Fibroblast of mammary gland (primary cell): ENCODE measurements at regions not wholly inside any gene's neighbourhood (a gene's known extent, or its start where the extent isn't known, plus 50 kb on each side); places are given as distances from the start of the nearest gene placed in this dataset.

ENCODE experiments used
- DNase-seq: peaks from one replicate; pipeline ENCODE4 v3.0.0-alpha.2; 2010; ENCODE audit warnings: low read depth
- H3K4me3 ChIP-seq: 2 replicates; pipeline ENCODE4 v1.5.1; 2011; ENCODE audit warnings: low read depth, mild to moderate bottlenecking, low read length, moderate library complexity; ENCODE audit not compliant: control insufficient read depth
- CTCF ChIP-seq: conservative IDR thresholded peaks from 2 replicates; pipeline ENCODE4 v1.5.1; 2011; ENCODE audit warnings: low read depth, low read length, inconsistent platforms; ENCODE audit not compliant: control insufficient read depth, insufficient read depth

DNA sequence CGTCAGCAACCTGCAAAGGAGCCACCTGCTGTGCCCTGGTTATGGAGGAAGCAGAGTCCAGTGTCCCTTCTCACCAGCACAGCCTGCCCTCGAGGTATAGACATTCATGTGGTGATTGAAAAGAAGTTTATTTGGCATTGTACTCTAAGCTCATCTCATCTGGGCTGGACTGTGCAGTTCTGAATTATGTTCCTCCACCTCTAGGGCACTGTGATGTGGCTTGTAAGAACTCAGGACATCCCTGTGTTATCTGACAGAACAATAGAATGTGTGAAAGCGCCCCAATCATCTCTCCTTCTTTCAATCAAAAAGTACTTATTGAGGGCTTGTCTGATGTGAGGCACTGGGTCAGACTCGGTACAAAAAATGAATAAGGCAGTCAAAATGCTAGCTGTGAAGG lies 140.1 kb downstream of the DHRS2 start:
- no peak for TF ChIP-seq CTCF
- no peak for DNase-seq
- H3K4me3 ChIP-seq = no peak overlapping the region

DNA sequence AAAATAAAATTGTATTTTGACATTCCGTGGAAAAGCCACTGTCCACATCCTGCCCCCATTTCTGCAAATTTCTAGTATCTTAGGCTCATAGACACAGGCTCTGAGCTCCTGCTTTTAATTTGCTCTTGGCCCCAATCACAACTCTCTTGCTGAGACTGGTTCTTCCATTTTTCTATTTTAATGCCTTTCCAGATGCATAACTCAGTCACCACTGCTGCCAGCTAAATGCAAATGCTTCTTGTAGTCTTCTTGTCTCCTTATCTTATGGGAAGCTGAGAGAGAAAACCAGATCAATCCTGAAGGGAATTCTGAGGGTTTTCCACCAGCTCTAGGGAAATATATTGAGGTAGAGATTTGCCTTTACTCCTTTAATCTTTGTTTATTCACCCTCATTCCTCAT lies 149.0 kb downstream of the DHRS2 start:
- DNase-seq = no peak
- H3K4me3 ChIP-seq = no peak overlapping the region
- TF ChIP-seq CTCF = no peak

- TF ChIP-seq CTCF = no peak
- H3K4me3 ChIP-seq = no peak overlapping the region
Measured at GRCh38 chr14:23787436-23787835, 151.3 kb downstream of the DHRS2 start.

GRCh38 chr14:23789696-23790095 lies 153.5 kb downstream of the DHRS2 start:
- DNase-seq = no peak
- no peak for TF ChIP-seq CTCF
- no peak overlapping the region for H3K4me3 ChIP-seq

More at GRCh38 chr14:23787436-23787835, 151.3 kb downstream of the DHRS2 start:
- DNase-seq = no peak

- no peak overlapping the region for H3K4me3 ChIP-seq
- TF ChIP-seq CTCF = no peak
- no peak for DNase-seq
Measured at GRCh38 chr14:23793532-23793931, 157.4 kb downstream of the DHRS2 start.

- DNase-seq = no peak
- H3K4me3 ChIP-seq = no peak overlapping the region
- TF ChIP-seq CTCF = no peak
Measured at GRCh38 chr14:23800811-23801210, 152.8 kb upstream of the DHRS4 start.

DNA sequence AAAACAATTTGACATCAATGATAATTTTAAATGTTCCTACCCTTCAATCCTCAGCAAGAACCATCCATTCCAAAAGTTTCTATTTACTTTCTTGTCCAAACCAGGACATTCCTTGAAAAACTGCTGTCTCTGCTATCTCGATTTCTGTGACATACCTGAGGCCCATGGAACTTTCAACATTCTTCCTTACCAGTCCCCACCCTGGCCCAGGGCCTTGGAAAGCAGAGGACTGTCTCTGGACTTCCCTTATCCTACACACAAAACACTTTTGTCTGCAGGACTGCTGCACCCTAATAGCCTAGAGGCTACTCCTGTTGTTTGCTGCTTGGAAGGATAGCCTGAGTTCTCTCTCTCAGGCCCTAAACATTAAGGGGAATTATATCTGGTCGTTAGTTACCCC lies 151.8 kb upstream of the DHRS4 start:
- no peak for DNase-seq
- no peak overlapping the region for H3K4me3 ChIP-seq
- no peak for TF ChIP-seq CTCF
